ENCODE measurements at regions not wholly inside any gene's neighbourhood (a gene's known extent, or its start where the extent isn't known, plus 50 kb on each side); places are given as distances from the start of the nearest gene placed in this dataset.
A peak's percentile ranks its signal among the peaks of the same experiment; 100 is the strongest.

DNA sequence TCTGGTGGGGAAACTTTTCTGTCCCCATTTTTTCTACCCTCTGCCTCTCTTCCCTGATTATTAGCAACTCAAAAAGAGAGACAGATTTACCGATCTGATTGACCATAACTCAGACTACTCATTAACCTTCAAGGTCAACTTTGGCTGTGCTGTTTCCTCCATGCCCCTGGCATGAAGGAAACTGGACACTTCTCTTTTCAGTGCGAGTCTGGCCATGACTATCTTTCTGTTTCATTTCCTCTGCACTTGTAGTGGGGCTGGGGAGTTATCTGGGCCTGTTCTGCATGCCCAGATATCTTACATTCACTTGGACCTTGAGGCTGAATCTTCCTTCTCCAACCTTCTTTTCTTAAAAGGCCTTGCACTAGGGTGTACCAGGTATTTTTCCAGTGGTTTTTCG, 76.9 kb upstream of the SLCO2A1 start:
- BruUV-seq (replicated peaks), result no TSS peak
- H4K20me1 ChIP-seq (ENCODE audit: low read length), result no peaks in the 10 kb centered on the region
- H3K9me2 ChIP-seq (replicated peaks; ENCODE audit: low read length), result no peaks in the 10 kb centered on the region
- H2AFZ ChIP-seq (ENCODE audit: low read length), result no peak overlapping the region
- no peaks in the 10 kb centered on the region for H3K79me2 ChIP-seq (ENCODE audit: low read length)
- no peak overlapping the region for H3K9ac ChIP-seq (ENCODE audit: low read length)
- intact Hi-C loops (cut with micrococcal nuclease), result no loop called here
- TF ChIP-seq EZH2 (IDR thresholded peaks at IDR 0.05; ENCODE audit: low read length, unreplicated experiment) (no peak), EZH2phosphoT487 (IDR thresholded peaks at IDR 0.05; ENCODE audit: borderline replicate concordance, low read length) (no peak)
- TF ChIP-seq, protein P1, sequence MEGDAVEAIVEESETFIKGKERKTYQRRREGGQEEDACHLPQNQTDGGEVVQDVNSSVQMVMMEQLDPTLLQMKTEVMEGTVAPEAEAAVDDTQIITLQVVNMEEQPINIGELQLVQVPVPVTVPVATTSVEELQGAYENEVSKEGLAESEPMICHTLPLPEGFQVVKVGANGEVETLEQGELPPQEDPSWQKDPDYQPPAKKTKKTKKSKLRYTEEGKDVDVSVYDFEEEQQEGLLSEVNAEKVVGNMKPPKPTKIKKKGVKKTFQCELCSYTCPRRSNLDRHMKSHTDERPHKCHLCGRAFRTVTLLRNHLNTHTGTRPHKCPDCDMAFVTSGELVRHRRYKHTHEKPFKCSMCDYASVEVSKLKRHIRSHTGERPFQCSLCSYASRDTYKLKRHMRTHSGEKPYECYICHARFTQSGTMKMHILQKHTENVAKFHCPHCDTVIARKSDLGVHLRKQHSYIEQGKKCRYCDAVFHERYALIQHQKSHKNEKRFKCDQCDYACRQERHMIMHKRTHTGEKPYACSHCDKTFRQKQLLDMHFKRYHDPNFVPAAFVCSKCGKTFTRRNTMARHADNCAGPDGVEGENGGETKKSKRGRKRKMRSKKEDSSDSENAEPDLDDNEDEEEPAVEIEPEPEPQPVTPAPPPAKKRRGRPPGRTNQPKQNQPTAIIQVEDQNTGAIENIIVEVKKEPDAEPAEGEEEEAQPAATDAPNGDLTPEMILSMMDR (conservative IDR thresholded peaks at IDR 0.05; ENCODE audit: low read depth, low read length), result no peak
- no peaks in the 10 kb centered on the region for H3K9me3 ChIP-seq (ENCODE audit: low read length)
- no peak overlapping the region for H3K4me2 ChIP-seq (ENCODE audit: low read length)
- H3K4me3 ChIP-seq (ENCODE audit: low read length), result no peak overlapping the region
- H3K27me3 ChIP-seq (ENCODE audit: low read length), result no peaks in the 10 kb centered on the region
- DNase-seq (no peak), ATAC-seq (no peak)
- H3F3A ChIP-seq (ENCODE audit: low read length, unreplicated experiment), result no peaks in the 10 kb centered on the region
- ChIA-PET POLR2A (ENCODE audit: unreplicated experiment) (no interaction called here), CTCF (no interaction called here)
- H3K4me1 ChIP-seq (ENCODE audit: insufficient read depth, low read length), result no peaks in the 10 kb centered on the region
- H3K27ac ChIP-seq (ENCODE audit: low read length), result no peak overlapping the region
- no peaks in the 10 kb centered on the region for H3K36me3 ChIP-seq (ENCODE audit: low read depth, low read length)

- Histone ChIP-seq H3K27me3 (ENCODE audit: low read length) (no peaks in the 10 kb centered on the region), H3F3A (ENCODE audit: low read length, unreplicated experiment) (no peaks in the 10 kb centered on the region), H3K4me2 (ENCODE audit: low read length) (no peak overlapping the region), H2AFZ (ENCODE audit: low read length) (no peak overlapping the region), H3K79me2 (ENCODE audit: low read length) (no peaks in the 10 kb centered on the region), H3K4me3 (ENCODE audit: low read length) (no peak overlapping the region), H4K20me1 (ENCODE audit: low read length) (no peaks in the 10 kb centered on the region), H3K9me2 (replicated peaks; ENCODE audit: low read length) (no peaks in the 10 kb centered on the region), H3K27ac (ENCODE audit: low read length) (no peak overlapping the region), H3K36me3 (ENCODE audit: low read depth, low read length) (no peaks in the 10 kb centered on the region), H3K9me3 (ENCODE audit: low read length) (no peaks in the 10 kb centered on the region), H3K4me1 (ENCODE audit: insufficient read depth, low read length) (no peaks in the 10 kb centered on the region), H3K9ac (ENCODE audit: low read length) (no peak overlapping the region)
- BruUV-seq (replicated peaks), result no TSS peak
- TF ChIP-seq, protein P1 (conservative IDR thresholded peaks at IDR 0.05; ENCODE audit: low read depth, low read length), result no peak
- TF ChIP-seq EZH2phosphoT487 (IDR thresholded peaks at IDR 0.05; ENCODE audit: borderline replicate concordance, low read length) (no peak), EZH2 (IDR thresholded peaks at IDR 0.05; ENCODE audit: low read length, unreplicated experiment) (no peak)
- no peak for DNase-seq
- ATAC-seq, result no peak
- ChIA-PET CTCF (no interaction called here), POLR2A (ENCODE audit: unreplicated experiment) (no interaction called here)
- intact Hi-C loops (cut with micrococcal nuclease), result no loop called here
These were observed 76.3 kb upstream of the SLCO2A1 start for GRCh38 chr3:134105876-134106556.

- H3K4me3 ChIP-seq (ENCODE audit: low read length), result no peak overlapping the region
- BruUV-seq (replicated peaks), result no TSS peak
- H3K36me3 ChIP-seq (ENCODE audit: low read depth, low read length), result no peaks in the 10 kb centered on the region
- no peaks in the 10 kb centered on the region for H3K79me2 ChIP-seq (ENCODE audit: low read length)
- no peaks in the 10 kb centered on the region for H3K9me2 ChIP-seq (replicated peaks; ENCODE audit: low read length)
- H3F3A ChIP-seq (ENCODE audit: low read length, unreplicated experiment), result no peaks in the 10 kb centered on the region
- TF ChIP-seq EZH2phosphoT487 (IDR thresholded peaks at IDR 0.05; ENCODE audit: borderline replicate concordance, low read length) (no peak), EZH2 (IDR thresholded peaks at IDR 0.05; ENCODE audit: low read length, unreplicated experiment) (no peak)
- TF ChIP-seq, protein P1 (conservative IDR thresholded peaks at IDR 0.05; ENCODE audit: low read depth, low read length), result no peak
- no peaks in the 10 kb centered on the region for H3K4me1 ChIP-seq (ENCODE audit: insufficient read depth, low read length)
- H4K20me1 ChIP-seq (ENCODE audit: low read length), result no peaks in the 10 kb centered on the region
- no peak overlapping the region for H3K9ac ChIP-seq (ENCODE audit: low read length)
- ATAC-seq, result no peak
- no peak overlapping the region for H3K27ac ChIP-seq (ENCODE audit: low read length)
- no peak overlapping the region for H2AFZ ChIP-seq (ENCODE audit: low read length)
- DNase-seq, result peak; percentile 21
- no peaks in the 10 kb centered on the region for H3K27me3 ChIP-seq (ENCODE audit: low read length)
- ChIA-PET POLR2A (ENCODE audit: unreplicated experiment) (interaction anchor here (0.7 kb wide), 1 partner anchor 508 kb away, joined by 4 read pairs; no protein-coding TSS in a partner anchor), CTCF (no interaction called here)
- no peak overlapping the region for H3K4me2 ChIP-seq (ENCODE audit: low read length)
- intact Hi-C loops (cut with micrococcal nuclease), result no loop called here
- no peaks in the 10 kb centered on the region for H3K9me3 ChIP-seq (ENCODE audit: low read length)
These were observed 74.3 kb upstream of the SLCO2A1 start for GRCh38 chr3:134104031-134104430.
